Panc1 (cell line): ENCODE measurements at regions not wholly inside any gene's neighbourhood (a gene's known extent, or its start where the extent isn't known, plus 50 kb on each side); places are given as distances from the start of the nearest gene placed in this dataset.

ENCODE experiments used
- CTCF ChIP-seq: fragments of 450-650 bp; IDR thresholded peaks from 2 replicates; pipeline ENCODE4 v1.5.1; 2017; ENCODE audit warnings: mild to moderate bottlenecking
- SIN3A ChIP-seq: IDR thresholded peaks from 2 replicates; pipeline ENCODE4 v1.6.1; 2012; ENCODE audit warnings: low read depth, mild to moderate bottlenecking, low read length, moderate library complexity, borderline replicate concordance; ENCODE audit not compliant: insufficient read depth

DNA sequence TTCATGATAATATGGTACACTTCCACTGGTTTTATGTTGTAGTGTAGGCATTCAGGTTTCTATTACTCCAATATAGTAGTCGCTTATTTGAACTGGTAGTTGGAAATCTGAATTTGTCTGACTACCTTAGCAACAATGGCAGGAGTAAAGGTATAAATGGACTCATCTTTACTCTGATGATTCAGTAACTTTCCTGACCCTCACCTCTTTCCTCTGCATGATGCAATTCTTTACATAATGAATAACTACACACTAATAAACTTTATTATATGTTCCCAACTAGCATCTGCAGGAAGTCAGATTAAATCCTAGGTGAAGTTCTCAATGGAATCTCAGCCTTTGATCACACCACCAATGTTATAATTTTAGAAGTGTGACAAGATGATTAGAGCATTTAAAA is 70.5 kb upstream of the ATP2B1 start:
- no peak for TF ChIP-seq CTCF
- TF ChIP-seq SIN3A = no peak
